HEK293 (cell line): ENCODE measurements at regions not wholly inside any gene's neighbourhood (a gene's known extent, or its start where the extent isn't known, plus 50 kb on each side); places are given as distances from the start of the nearest gene placed in this dataset.

Experiments
- CTCF ChIA-PET: fragments of 350-600 bp; formaldehyde crosslinking; extraction: SDS; loops from one replicate; lab custom pipeline; 2021; ENCODE audit warnings: antibody characterized with exemption; lab: Yijun Ruan, JAX
- POLR2A ChIA-PET: fragments of 300-600 bp; formaldehyde crosslinking; extraction: SDS; loops from one replicate; lab custom pipeline; 2020; ENCODE audit warnings: antibody characterized with exemption, inconsistent platforms; lab: Yijun Ruan, JAX
- H3K27ac ChIP-seq: fragments of 200-500 bp; sonication (Bioruptor generic); 2 replicates; pipeline ENCODE4 v1.5.1; 2014; ENCODE audit warnings: low read depth, low read length, control low read depth, inconsistent platforms; ENCODE audit errors: extremely low read depth
- H3K36me3 ChIP-seq, 2 experiments: fragments of 200-500 bp in 1 of 2; sonication (Bioruptor generic) in 1 of 2; 1 replicate in 1 of 2; 2 replicates in 1 of 2; pipeline ENCODE4 v1.5.1; 2014 to 2017; ENCODE audit warnings: inconsistent platforms in 2 of 2, low read length in 2 of 2; ENCODE audit not compliant: control insufficient read depth in 2 of 2, insufficient read depth in 1 of 2
- H3K4me1 ChIP-seq: fragments of 200-500 bp; sonication (Bioruptor generic); 2 replicates; pipeline ENCODE4 v1.5.1; 2014; ENCODE audit warnings: mild to moderate bottlenecking, low read length, inconsistent platforms; ENCODE audit not compliant: control insufficient read depth, insufficient read depth
- H3K4me3 ChIP-seq: 2 replicates; pipeline ENCODE4 v1.5.1; 2011; ENCODE audit warnings: low read depth, mild to moderate bottlenecking, control low read depth, low read length, moderate library complexity
- H3K9me3 ChIP-seq: fragments of 200-500 bp; sonication (Bioruptor generic); 2 replicates; pipeline ENCODE4 v1.5.1; 2014; ENCODE audit warnings: low read depth, low read length, inconsistent platforms; ENCODE audit not compliant: control insufficient read depth, insufficient read depth
- BCL11A ChIP-seq: fragments of 450-650 bp; formaldehyde crosslinking; IDR thresholded peaks from 2 replicates; pipeline ENCODE4 v1.5.1; 2016; ENCODE audit warnings: low read depth, missing biosample characterization, missing genetic modification characterization
- GLI4 ChIP-seq: fragments of 450-650 bp; formaldehyde crosslinking; IDR thresholded peaks from 2 replicates; pipeline ENCODE4 v1.5.1; 2016; ENCODE audit warnings: missing biosample characterization, missing genetic modification characterization
- GLIS1 ChIP-seq: fragments of 450-650 bp; formaldehyde crosslinking; IDR thresholded peaks from 2 replicates; pipeline ENCODE4 v1.5.1; 2016; ENCODE audit warnings: missing biosample characterization, missing genetic modification characterization
- HIC1 ChIP-seq: fragments of 450-650 bp; formaldehyde crosslinking; IDR thresholded peaks from 2 replicates; pipeline ENCODE4 v1.5.1; 2016; ENCODE audit warnings: missing biosample characterization, missing genetic modification characterization
- OVOL3 ChIP-seq: fragments of 450-650 bp; formaldehyde crosslinking; IDR thresholded peaks from 2 replicates; pipeline ENCODE4 v1.5.1; 2016; ENCODE audit warnings: missing biosample characterization, missing genetic modification characterization
- YY1 ChIP-seq: fragments of 450-650 bp; formaldehyde crosslinking; IDR thresholded peaks from 2 replicates; pipeline ENCODE4 v1.5.1; 2018; ENCODE audit warnings: missing biosample characterization, missing genetic modification characterization
- YY2 ChIP-seq: fragments of 450-650 bp; formaldehyde crosslinking; IDR thresholded peaks from 2 replicates; pipeline ENCODE4 v1.5.1; 2016; ENCODE audit warnings: missing biosample characterization, missing genetic modification characterization
- ZBTB20 ChIP-seq: fragments of 450-650 bp; formaldehyde crosslinking; IDR thresholded peaks from 2 replicates; pipeline ENCODE4 v1.5.1; 2016; ENCODE audit warnings: missing biosample characterization, missing genetic modification characterization
- ZFP3 ChIP-seq: fragments of 450-650 bp; formaldehyde crosslinking; IDR thresholded peaks from 2 replicates; pipeline ENCODE4 v1.5.1; 2016; ENCODE audit warnings: low read depth, missing biosample characterization, missing genetic modification characterization
- ZNF175 ChIP-seq: fragments of 450-650 bp; formaldehyde crosslinking; IDR thresholded peaks from 2 replicates; pipeline ENCODE4 v1.5.1; 2016; ENCODE audit warnings: missing biosample characterization, missing genetic modification characterization
- ZNF37A ChIP-seq: fragments of 450-650 bp; IDR thresholded peaks from 2 replicates; pipeline ENCODE4 v1.5.1; 2018; ENCODE audit warnings: missing biosample characterization, missing genetic modification characterization
- ZNF394 ChIP-seq: fragments of 450-650 bp; formaldehyde crosslinking; IDR thresholded peaks from 2 replicates; pipeline ENCODE4 v1.5.1; 2016; ENCODE audit warnings: missing biosample characterization, missing genetic modification characterization, mild to moderate bottlenecking, moderate library complexity, borderline replicate concordance
- ZNF423 ChIP-seq: fragments of 450-650 bp; formaldehyde crosslinking; IDR thresholded peaks from 2 replicates; pipeline ENCODE4 v1.5.1; 2016; ENCODE audit warnings: missing biosample characterization, missing genetic modification characterization
- ZNF548 ChIP-seq: fragments of 450-650 bp; formaldehyde crosslinking; IDR thresholded peaks from 2 replicates; pipeline ENCODE4 v1.5.1; 2016; ENCODE audit warnings: missing biosample characterization, missing genetic modification characterization
- ZNF549 ChIP-seq: fragments of 450-650 bp; IDR thresholded peaks from 2 replicates; pipeline ENCODE4 v1.5.1; 2018; ENCODE audit warnings: missing biosample characterization, missing genetic modification characterization, mild to moderate bottlenecking, inconsistent platforms, moderate library complexity
- ZNF624 ChIP-seq: fragments of 450-650 bp; formaldehyde crosslinking; IDR thresholded peaks from 2 replicates; pipeline ENCODE4 v1.5.1; 2017; ENCODE audit warnings: missing biosample characterization, missing genetic modification characterization
- ZNF645 ChIP-seq: fragments of 450-650 bp; formaldehyde crosslinking; IDR thresholded peaks from 2 replicates; pipeline ENCODE4; 2016; ENCODE audit warnings: missing biosample characterization, missing genetic modification characterization
- ZNF704 ChIP-seq: fragments of 450-650 bp; formaldehyde crosslinking; IDR thresholded peaks from 2 replicates; pipeline ENCODE4 v1.5.1; 2016; ENCODE audit warnings: missing biosample characterization, missing genetic modification characterization
- ZNF776 ChIP-seq: fragments of 450-650 bp; formaldehyde crosslinking; IDR thresholded peaks from 2 replicates; pipeline ENCODE4 v1.5.0; 2017; ENCODE audit warnings: missing biosample characterization, missing genetic modification characterization, borderline replicate concordance
- ZSCAN30 ChIP-seq: fragments of 450-650 bp; IDR thresholded peaks from 2 replicates; pipeline ENCODE4 v1.5.1; 2018; ENCODE audit warnings: missing biosample characterization, mild to moderate bottlenecking, missing genetic modification characterization, moderate library complexity
- TF ChIP-seq, protein P1 (sequence below): fragments of 450-650 bp; formaldehyde crosslinking; IDR thresholded peaks from 2 replicates; pipeline ENCODE4 v1.5.1; 2016; ENCODE audit warnings: missing biosample characterization, missing genetic modification characterization, low read depth
- TF ChIP-seq, protein P2 (sequence below): fragments of 450-650 bp; formaldehyde crosslinking; conservative IDR thresholded peaks from 2 replicates; pipeline ENCODE4 v1.5.1; 2016; ENCODE audit warnings: low read depth, missing biosample characterization, missing genetic modification characterization

- TF ChIP-seq YY1 (tag by site-specific recombination) (no peak), YY2 (tag by site-specific recombination) (no peak), ZBTB20 (tag by site-specific recombination) (no peak)
Measured at GRCh38 chr14:35989736-35990135, 163.6 kb downstream of the BRMS1L start (continued).

- ChIA-PET POLR2A (no interaction called here), CTCF (interaction anchor here (0.7 kb wide), 1 partner anchor 28 kb away, joined by 4 read pairs; no protein-coding TSS in a partner anchor)
- Histone ChIP-seq H3K36me3 (no peaks in the 10 kb centered on the region), H3K4me3 (no peak overlapping the region), H3K4me1 (no peaks in the 10 kb centered on the region), H3K27ac (no peak overlapping the region), H3K9me3 (no peaks in the 10 kb centered on the region)
- TF ChIP-seq ZFP3 (tag by site-specific recombination) = no peak
- no peak for TF ChIP-seq BCL11A (tag by site-specific recombination)
- TF ChIP-seq, protein P1, sequence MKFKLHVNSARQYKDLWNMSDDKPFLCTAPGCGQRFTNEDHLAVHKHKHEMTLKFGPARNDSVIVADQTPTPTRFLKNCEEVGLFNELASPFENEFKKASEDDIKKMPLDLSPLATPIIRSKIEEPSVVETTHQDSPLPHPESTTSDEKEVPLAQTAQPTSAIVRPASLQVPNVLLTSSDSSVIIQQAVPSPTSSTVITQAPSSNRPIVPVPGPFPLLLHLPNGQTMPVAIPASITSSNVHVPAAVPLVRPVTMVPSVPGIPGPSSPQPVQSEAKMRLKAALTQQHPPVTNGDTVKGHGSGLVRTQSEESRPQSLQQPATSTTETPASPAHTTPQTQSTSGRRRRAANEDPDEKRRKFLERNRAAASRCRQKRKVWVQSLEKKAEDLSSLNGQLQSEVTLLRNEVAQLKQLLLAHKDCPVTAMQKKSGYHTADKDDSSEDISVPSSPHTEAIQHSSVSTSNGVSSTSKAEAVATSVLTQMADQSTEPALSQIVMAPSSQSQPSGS (tag by site-specific recombination) = no peak
- no peak for TF ChIP-seq ZNF37A (tag by site-specific recombination)
- TF ChIP-seq ZNF394 (tag by site-specific recombination) = no peak
- TF ChIP-seq GLI4 (tag by site-specific recombination) = no peak
- TF ChIP-seq ZNF175 = no peak
- TF ChIP-seq, protein P2, sequence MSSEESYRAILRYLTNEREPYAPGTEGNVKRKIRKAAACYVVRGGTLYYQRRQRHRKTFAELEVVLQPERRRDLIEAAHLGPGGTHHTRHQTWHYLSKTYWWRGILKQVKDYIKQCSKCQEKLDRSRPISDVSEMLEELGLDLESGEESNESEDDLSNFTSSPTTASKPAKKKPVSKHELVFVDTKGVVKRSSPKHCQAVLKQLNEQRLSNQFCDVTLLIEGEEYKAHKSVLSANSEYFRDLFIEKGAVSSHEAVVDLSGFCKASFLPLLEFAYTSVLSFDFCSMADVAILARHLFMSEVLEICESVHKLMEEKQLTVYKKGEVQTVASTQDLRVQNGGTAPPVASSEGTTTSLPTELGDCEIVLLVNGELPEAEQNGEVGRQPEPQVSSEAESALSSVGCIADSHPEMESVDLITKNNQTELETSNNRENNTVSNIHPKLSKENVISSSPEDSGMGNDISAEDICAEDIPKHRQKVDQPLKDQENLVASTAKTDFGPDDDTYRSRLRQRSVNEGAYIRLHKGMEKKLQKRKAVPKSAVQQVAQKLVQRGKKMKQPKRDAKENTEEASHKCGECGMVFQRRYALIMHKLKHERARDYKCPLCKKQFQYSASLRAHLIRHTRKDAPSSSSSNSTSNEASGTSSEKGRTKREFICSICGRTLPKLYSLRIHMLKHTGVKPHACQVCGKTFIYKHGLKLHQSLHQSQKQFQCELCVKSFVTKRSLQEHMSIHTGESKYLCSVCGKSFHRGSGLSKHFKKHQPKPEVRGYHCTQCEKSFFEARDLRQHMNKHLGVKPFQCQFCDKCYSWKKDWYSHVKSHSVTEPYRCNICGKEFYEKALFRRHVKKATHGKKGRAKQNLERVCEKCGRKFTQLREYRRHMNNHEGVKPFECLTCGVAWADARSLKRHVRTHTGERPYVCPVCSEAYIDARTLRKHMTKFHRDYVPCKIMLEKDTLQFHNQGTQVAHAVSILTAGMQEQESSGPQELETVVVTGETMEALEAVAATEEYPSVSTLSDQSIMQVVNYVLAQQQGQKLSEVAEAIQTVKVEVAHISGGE (tag by site-specific recombination) = no peak
- no peak for TF ChIP-seq ZNF624
- no peak for TF ChIP-seq ZNF704 (tag by site-specific recombination)
- TF ChIP-seq ZNF548 (tag by site-specific recombination) = no peak
- no peak for TF ChIP-seq HIC1 (tag by site-specific recombination)
- TF ChIP-seq ZNF549 (tag by site-specific recombination) = no peak
- no peak for TF ChIP-seq ZNF645 (tag by site-specific recombination)
- no peak for TF ChIP-seq ZNF776 (tag by site-specific recombination)
- TF ChIP-seq ZSCAN30 (tag by site-specific recombination) = no peak
- no peak for TF ChIP-seq GLIS1 (tag by site-specific recombination)
- TF ChIP-seq OVOL3 = no peak
- no peak for TF ChIP-seq ZNF423 (tag by site-specific recombination)
Measured at GRCh38 chr14:35988972-35989690, 163.0 kb downstream of the BRMS1L start.
